ENCODE measurements at regions not wholly inside any gene's neighbourhood (a gene's known extent, or its start where the extent isn't known, plus 50 kb on each side); places are given as distances from the start of the nearest gene placed in this dataset.
"Not testable (repeated sequence)": the region's sequence is repeated elsewhere in the genome, so short reads cannot be mapped to it uniquely, and the experiment has no call there.

GRCh38 chr3:22759636-22760310 is 443.4 kb upstream of the UBE2E2 start:
- no peak for DNase-seq (ENCODE audit: low spot score)

GRCh38 chr3:22765679-22766078 is 437.4 kb upstream of the UBE2E2 start:
- DNase-seq (ENCODE audit: low spot score) = no peak

- no peak for DNase-seq (ENCODE audit: low spot score)
These were observed 425.3 kb upstream of the UBE2E2 start for GRCh38 chr3:22777834-22778233.

- DNase-seq (ENCODE audit: low spot score) = no peak
These were observed 423.4 kb upstream of the UBE2E2 start for GRCh38 chr3:22779737-22780136.

GRCh38 chr3:22792533-22792932 is 410.6 kb upstream of the UBE2E2 start:
- no peak for DNase-seq (ENCODE audit: low spot score)

- no peak for DNase-seq (ENCODE audit: low spot score)
These were observed 407.2 kb upstream of the UBE2E2 start for GRCh38 chr3:22795917-22796316.

- no peak for DNase-seq (ENCODE audit: low spot score)
These were observed 404.7 kb upstream of the UBE2E2 start for GRCh38 chr3:22798461-22798860.

GRCh38 chr3:22819209-22819608 is 383.9 kb upstream of the UBE2E2 start:
- DNase-seq (ENCODE audit: low spot score) = no peak

GRCh38 chr3:22835041-22835440 is 368.1 kb upstream of the UBE2E2 start:
- DNase-seq (ENCODE audit: low spot score) = no peak

GRCh38 chr3:22836131-22836530 is 367.0 kb upstream of the UBE2E2 start:
- DNase-seq (ENCODE audit: low spot score) = no peak

GRCh38 chr3:22843854-22844253 is 359.3 kb upstream of the UBE2E2 start:
- DNase-seq (ENCODE audit: low spot score) = no peak

- DNase-seq (ENCODE audit: low spot score) = no peak
These were observed 356.6 kb upstream of the UBE2E2 start for GRCh38 chr3:22846566-22846965.

GRCh38 chr3:22849583-22849982 is 353.5 kb upstream of the UBE2E2 start:
- not testable (repeated sequence) for DNase-seq (ENCODE audit: low spot score)

- DNase-seq (ENCODE audit: low spot score) = no peak
These were observed 346.3 kb upstream of the UBE2E2 start for GRCh38 chr3:22856811-22857210.

GRCh38 chr3:22858486-22858885 is 344.6 kb upstream of the UBE2E2 start:
- DNase-seq (ENCODE audit: low spot score) = no peak

- DNase-seq (ENCODE audit: low spot score) = no peak
These were observed 343.5 kb upstream of the UBE2E2 start for GRCh38 chr3:22859618-22860017.

- DNase-seq (ENCODE audit: low spot score) = peak; percentile 40
These were observed 341.7 kb upstream of the UBE2E2 start for GRCh38 chr3:22861426-22861825.

- no peak for DNase-seq (ENCODE audit: low spot score)
These were observed 341.0 kb upstream of the UBE2E2 start for GRCh38 chr3:22862111-22862510.

- not testable (repeated sequence) for DNase-seq (ENCODE audit: low spot score)
These were observed 320.3 kb upstream of the UBE2E2 start for GRCh38 chr3:22882834-22883233.

GRCh38 chr3:22885039-22885438 is 318.1 kb upstream of the UBE2E2 start:
- no peak for DNase-seq (ENCODE audit: low spot score)

GRCh38 chr3:22885574-22886341 is 317.4 kb upstream of the UBE2E2 start:
- no peak for DNase-seq (ENCODE audit: low spot score)

- no peak for DNase-seq (ENCODE audit: low spot score)
These were observed 316.6 kb upstream of the UBE2E2 start for GRCh38 chr3:22886439-22887068.

GRCh38 chr3:22887664-22888291 is 315.3 kb upstream of the UBE2E2 start:
- DNase-seq (ENCODE audit: low spot score) = peak; percentile 44
